Stimulated activated naive CD8-positive, alpha-beta T cell treated with anti-CD3 and anti-CD28 coated beads, Interleukin-15, amount 100 ng/mL, for 72 hours (primary cell): ENCODE measurements at regions not wholly inside any gene's neighbourhood (a gene's known extent, or its start where the extent isn't known, plus 50 kb on each side); places are given as distances from the start of the nearest gene placed in this dataset.

ENCODE experiments used
- ATAC-seq: fragments of 150-1000 bp; cut with Tn5 transposase; 2 replicates; pipeline ENCODE4 v1.10.0; 2021; ENCODE audit warnings: mild to moderate bottlenecking, moderate library complexity
- DNase-seq, 2 donors: peaks; one replicate each; pipeline ENCODE4 v3.0.0; 2021 to 2022
- H3K27ac Mint-ChIP-seq, 2 donors: one replicate each; pipeline ENCODE4 v1.8.0; 2022; ENCODE audit warnings: mild to moderate bottlenecking in 2 of 2, mixed read lengths in 2 of 2, moderate library complexity in 2 of 2
- H3K27me3 Mint-ChIP-seq: one replicate; pipeline ENCODE4 v1.8.0; 2022; ENCODE audit warnings: mixed read lengths
- H3K4me1 Mint-ChIP-seq: one replicate; pipeline ENCODE4 v1.8.0; 2022; ENCODE audit warnings: mild to moderate bottlenecking, mixed read lengths
- H3K4me3 Mint-ChIP-seq, 2 donors: one replicate each; pipeline ENCODE4 v1.8.0; 2022; ENCODE audit warnings: mild to moderate bottlenecking in 2 of 2, mixed read lengths in 2 of 2, moderate library complexity in 1 of 2
- H3K9me3 Mint-ChIP-seq, 2 donors: one replicate each; pipeline ENCODE4 v1.8.0; 2022; ENCODE audit warnings: mixed read lengths in 2 of 2

DNA sequence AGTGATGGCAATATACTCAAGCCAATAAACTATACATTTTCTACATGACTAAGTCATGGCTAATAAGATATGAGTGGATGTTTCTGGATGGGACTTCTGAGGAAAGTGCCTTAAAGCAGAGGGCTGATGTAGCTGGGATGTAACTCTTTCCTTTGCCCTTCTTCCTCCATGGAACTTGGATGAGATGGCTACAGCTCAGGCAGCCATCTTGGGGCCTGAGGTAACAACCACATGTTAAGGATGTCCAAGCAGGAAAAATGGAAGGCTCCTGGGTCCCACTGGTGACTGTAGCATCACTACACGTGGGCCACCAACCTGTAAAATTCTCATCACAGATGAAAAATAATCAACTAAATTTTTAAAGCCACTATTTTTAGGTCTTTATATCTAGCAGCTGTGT is 54.4 kb upstream of the GRIP1 start:
- no peak overlapping the region for H3K27ac Mint-ChIP-seq
- no peak overlapping the region for H3K4me3 Mint-ChIP-seq
- DNase-seq, result no peak
- ATAC-seq, result no peak
- H3K4me1 Mint-ChIP-seq, result peaks cover 17% of the 10 kb centered on the region
- no peaks in the 10 kb centered on the region for H3K27me3 Mint-ChIP-seq
- H3K9me3 Mint-ChIP-seq, result peaks cover 0 to 4% of the 10 kb centered on the region in 2 donors

DNA sequence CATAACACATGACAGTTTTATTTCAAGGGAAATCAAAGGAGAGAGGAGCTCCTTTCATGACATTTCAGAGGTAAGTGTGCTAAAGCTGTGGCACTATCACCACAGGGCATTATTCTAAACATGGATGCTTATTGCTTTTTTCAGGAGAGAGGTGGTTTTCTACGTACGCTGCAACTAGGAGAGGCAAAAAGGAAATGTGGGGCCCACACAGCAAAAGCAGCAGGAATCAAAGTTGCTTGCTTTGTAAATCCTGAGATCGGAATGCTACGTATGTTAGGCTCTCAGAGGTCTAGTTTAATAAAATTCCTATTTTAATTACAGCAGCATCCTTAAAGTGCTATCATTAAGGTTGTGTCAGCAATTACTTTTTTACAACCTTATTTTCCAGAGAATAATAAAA is 55.0 kb upstream of the GRIP1 start:
- no peak overlapping the region for H3K4me3 Mint-ChIP-seq
- DNase-seq, result no peak
- peaks cover 0 to 4% of the 10 kb centered on the region in 2 donors for H3K9me3 Mint-ChIP-seq
- peaks cover 17% of the 10 kb centered on the region for H3K4me1 Mint-ChIP-seq
- no peaks in the 10 kb centered on the region for H3K27me3 Mint-ChIP-seq
- H3K27ac Mint-ChIP-seq, result no peak overlapping the region
- ATAC-seq, result no peak

DNA sequence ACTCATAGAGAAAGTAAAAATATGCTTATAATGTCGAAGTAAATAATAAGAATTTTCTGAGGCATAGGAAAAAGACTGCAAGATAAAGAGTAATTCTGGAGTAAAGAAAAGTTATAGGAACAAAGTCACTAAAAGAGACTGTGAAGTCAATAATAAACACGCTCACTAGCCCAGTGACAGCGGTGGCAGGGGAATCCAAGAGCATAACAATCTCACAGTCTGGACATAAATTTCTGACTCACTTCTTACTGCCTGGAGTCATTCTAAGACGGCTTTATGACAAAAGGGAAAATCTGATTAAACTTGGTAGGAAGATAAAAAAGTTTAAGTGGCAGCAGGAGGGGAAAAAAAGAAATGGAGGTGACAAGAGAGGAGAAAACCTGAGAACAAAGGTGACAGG is 56.4 kb upstream of the GRIP1 start:
- peak; percentile 78 for ATAC-seq
- no peaks in the 10 kb centered on the region for H3K27me3 Mint-ChIP-seq

DNA sequence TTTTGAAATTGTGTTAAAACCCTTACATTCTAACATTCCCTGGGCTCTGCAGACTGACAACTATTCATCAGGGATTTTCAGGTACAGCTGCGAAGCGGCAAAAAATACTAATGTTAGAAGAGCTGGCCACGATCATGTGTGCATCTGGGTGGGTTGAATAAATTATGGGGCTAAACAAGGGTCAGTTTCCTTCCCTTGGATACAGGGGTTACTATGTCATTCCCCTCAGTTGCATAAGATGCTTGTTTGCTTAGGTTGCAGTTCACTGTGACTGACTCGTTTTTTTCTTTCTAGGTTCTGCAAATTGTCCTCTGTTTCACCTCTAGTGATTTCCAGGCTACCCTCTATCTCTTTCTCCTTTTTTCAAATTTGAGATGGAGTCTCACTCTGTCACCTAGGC is 58.1 kb upstream of the GRIP1 start:
- H3K27ac Mint-ChIP-seq, result no peak overlapping the region
- no peak for ATAC-seq
- H3K9me3 Mint-ChIP-seq, result peaks cover 0 to 4% of the 10 kb centered on the region in 2 donors
- H3K4me1 Mint-ChIP-seq, result peaks cover 20% of the 10 kb centered on the region
- H3K4me3 Mint-ChIP-seq, result no peak overlapping the region
- H3K27me3 Mint-ChIP-seq, result no peaks in the 10 kb centered on the region
- no peak for DNase-seq

More for the DNA sequence above, 56.4 kb upstream of the GRIP1 start:
- H3K9me3 Mint-ChIP-seq, result peaks cover 0 to 4% of the 10 kb centered on the region in 2 donors
- H3K4me1 Mint-ChIP-seq, result peaks cover 17% of the 10 kb centered on the region
- no peak overlapping the region for H3K27ac Mint-ChIP-seq
- no peak overlapping the region for H3K4me3 Mint-ChIP-seq
- no peak for DNase-seq

DNA sequence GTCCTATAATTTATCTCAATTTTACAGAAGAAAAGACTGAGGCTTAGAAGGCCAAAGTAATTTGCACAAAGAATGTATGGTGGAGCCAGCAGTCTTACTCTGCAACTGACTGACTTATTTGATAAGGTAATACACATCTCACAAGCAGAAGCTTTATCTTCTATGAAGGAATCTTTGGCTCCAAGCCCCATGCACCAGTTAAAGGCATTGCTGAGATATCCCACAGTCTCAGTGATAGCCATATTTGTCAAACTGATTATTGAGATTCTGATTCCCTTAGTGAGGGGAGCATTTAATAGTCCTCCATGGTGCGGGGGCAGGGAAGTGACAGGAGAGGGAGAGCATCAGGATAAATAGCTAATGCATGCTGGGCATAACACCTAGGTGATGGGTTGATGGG is 60.4 kb upstream of the GRIP1 start:
- Mint-ChIP-seq H3K27ac (no peak overlapping the region), H3K4me1 (peaks cover 30% of the 10 kb centered on the region), H3K9me3 (peaks cover 0 to 4% of the 10 kb centered on the region in 2 donors), H3K27me3 (no peaks in the 10 kb centered on the region), H3K4me3 (no peak overlapping the region)
- no peak for ATAC-seq
- no peak for DNase-seq

DNA sequence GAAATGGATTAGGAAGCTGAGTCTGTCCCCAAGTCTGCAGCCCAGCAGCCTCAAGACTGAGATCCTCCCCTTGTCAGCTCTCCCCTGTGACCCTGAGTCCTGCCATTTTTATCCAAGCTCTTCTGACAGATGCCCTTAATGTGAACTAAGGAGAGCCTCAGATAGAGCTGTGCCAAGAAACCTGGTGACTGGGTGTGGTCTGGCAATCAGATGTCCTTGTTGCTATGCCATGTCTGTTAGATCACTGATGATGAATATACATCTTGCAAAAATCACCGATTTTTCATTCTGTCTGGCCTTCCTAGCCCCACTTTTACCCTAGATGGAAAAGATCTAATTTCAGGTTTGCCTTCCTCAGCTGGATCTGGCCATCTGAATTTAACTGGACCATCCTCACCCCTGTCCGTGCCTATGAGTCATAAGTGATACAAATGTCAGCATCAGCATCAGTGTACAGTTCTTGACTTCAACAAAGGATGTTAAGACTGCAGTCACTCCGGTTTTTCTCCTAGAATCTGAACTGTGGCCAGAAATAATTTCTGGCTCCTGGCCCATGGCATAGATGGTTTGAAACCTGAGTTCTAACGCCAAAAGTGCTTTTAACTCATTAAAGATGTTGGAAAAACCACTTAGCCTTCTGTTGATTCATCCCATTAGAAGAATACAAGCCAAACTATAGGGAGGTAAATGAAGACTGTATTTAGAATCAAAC is 61.2 kb upstream of the GRIP1 start:
- DNase-seq, result no peak
- H3K9me3 Mint-ChIP-seq, result peaks cover 0 to 4% of the 10 kb centered on the region in 2 donors
- H3K4me1 Mint-ChIP-seq, result peaks cover 26% of the 10 kb centered on the region
- no peak overlapping the region for H3K27ac Mint-ChIP-seq
- ATAC-seq, result no peak
- H3K27me3 Mint-ChIP-seq, result no peaks in the 10 kb centered on the region
- no peak overlapping the region for H3K4me3 Mint-ChIP-seq

DNA sequence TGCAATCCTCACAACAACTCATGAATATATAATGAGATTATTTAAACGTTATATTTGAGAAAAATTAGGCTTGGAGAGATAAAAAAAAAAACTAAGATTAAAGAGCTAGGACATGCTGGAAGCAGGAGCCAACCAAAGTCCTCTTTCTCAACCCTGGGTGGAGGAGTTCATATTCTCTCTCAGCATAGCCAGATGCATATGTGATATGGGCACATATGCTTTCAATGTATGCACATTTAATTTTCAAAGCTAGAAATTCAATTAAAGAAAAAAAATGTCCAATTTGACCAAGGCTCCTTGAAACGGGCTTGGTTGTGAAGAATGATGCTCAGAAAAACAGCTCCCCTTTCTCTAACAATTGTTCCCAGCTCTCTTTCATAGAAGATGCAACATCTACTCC is 61.9 kb upstream of the GRIP1 start:
- H3K27me3 Mint-ChIP-seq, result no peaks in the 10 kb centered on the region
- no peak overlapping the region for H3K4me3 Mint-ChIP-seq
- H3K9me3 Mint-ChIP-seq, result peaks cover 0 to 4% of the 10 kb centered on the region in 2 donors
- no peak overlapping the region for H3K27ac Mint-ChIP-seq
- ATAC-seq (no peak), DNase-seq (no peak)
- peaks cover 19% of the 10 kb centered on the region for H3K4me1 Mint-ChIP-seq

DNA sequence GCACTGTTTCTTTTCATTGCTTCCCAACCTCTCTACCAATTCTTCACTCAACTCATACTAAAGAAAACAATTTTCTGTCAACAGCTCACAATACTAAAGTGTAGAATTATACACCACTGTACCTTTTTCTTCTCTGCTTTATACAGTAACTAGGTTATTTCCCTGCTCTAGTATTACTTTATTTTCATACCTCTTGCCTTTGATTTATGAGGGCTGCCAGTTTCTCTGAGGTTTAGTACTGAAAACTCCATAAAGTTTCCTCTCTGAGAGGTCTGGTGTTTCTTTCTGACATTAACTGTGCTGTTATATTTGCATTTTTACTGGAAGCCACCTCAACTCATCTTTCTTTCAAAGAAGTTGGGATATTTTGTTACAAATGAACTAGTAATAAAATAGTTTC is 63.0 kb upstream of the GRIP1 start:
- peak overlapping the region in 1 of 2 donors; percentile 49 for H3K4me3 Mint-ChIP-seq
- H3K9me3 Mint-ChIP-seq, result peaks cover 0 to 4% of the 10 kb centered on the region in 2 donors
- DNase-seq (no peak), ATAC-seq (peak; percentile 70)
- H3K27me3 Mint-ChIP-seq, result no peaks in the 10 kb centered on the region
- H3K27ac Mint-ChIP-seq, result peak overlapping the region in 1 of 2 donors; percentile 50
- H3K4me1 Mint-ChIP-seq, result peaks cover 19% of the 10 kb centered on the region

DNA sequence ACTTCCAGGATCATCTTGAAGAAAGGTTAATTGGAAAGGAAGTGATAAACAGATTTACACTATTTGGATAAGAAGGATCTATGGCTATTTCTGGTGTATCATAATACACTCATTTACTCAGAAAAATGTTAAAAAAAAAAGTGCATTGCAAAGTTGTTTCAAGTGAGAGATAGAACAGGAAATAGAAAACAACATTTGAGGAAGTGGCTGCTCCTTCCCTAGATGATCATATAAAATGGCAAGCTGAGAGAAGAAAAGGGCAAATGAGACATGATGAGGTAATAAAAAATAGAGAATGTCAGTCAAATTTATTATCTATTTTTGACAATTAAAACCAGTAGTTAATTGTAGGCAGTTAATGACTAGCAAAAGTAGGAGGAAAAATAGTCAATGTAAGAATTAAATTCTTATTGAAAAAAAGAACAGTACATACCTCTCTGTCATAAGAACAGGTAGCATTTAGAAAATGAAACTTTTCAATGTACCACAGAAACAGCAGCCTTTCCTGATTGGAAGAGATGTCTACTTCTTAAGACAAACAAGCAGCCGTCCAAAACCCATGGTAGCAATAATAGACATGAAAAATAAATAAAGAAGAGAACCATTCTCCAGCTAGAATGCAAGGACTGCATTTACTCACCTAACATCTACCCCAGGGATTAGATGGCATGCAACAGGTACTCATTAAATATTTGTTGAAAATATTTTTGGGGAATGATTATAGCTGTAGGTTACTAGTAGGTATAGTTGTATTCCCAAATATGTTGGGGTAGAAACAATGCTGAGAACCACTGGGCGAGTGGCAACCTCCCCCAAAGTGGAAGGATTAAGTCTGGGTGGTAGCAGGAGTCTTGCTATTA is 63.9 kb upstream of the GRIP1 start:
- no peaks in the 10 kb centered on the region for H3K27me3 Mint-ChIP-seq
- no peak for ATAC-seq
- peaks cover 19% of the 10 kb centered on the region for H3K4me1 Mint-ChIP-seq
- H3K9me3 Mint-ChIP-seq, result peaks cover 0 to 2% of the 10 kb centered on the region in 2 donors
- no peak for DNase-seq
- peak overlapping the region; percentile 29 to 49 for H3K4me3 Mint-ChIP-seq
- peak overlapping the region in 1 of 2 donors; percentile 72 for H3K27ac Mint-ChIP-seq

DNA sequence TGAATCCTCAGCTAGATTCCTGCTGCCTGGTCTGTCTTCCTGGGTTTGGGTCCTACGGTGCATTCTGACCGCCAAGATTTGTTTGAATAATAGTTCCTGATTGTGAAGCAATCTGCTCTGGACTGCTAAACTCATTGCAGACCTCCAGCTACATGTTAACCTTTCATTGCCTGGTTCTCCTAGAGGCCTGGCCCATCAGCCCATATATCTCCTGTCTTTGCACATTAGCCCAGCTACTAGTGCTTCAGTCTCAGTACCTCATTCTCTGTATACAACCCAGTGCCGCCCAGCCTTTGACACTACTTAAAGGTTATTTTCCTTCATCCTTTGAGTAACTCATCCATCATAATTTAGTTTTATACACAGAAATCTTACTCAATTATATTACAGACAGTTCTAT is 65.6 kb upstream of the GRIP1 start:
- DNase-seq (no peak), ATAC-seq (no peak)
- Mint-ChIP-seq H3K27ac (no peak overlapping the region), H3K27me3 (no peaks in the 10 kb centered on the region), H3K4me3 (no peak overlapping the region), H3K4me1 (peaks cover 19% of the 10 kb centered on the region), H3K9me3 (no peaks in the 10 kb centered on the region)

DNA sequence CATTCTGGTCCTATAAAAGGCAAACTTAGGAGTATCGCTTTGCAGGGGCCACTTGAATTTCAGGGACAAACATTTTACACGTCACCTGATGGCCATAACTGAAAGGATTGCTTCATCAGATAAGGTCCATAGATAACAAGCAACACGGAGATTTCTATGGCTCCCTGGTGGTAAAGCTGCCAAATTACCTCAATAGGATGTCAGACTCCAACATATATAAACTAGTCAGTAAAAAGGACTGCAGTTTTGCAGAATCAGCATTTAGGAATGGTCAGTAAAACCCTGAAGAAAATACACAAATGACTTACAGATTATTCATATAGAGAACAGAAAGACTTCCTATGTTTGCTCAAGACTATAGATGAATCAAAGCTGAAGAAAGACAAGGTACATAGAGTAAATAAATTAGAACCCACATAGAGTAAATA is 66.1 kb upstream of the GRIP1 start:
- H3K9me3 Mint-ChIP-seq, result no peaks in the 10 kb centered on the region
- DNase-seq, result no peak
- H3K4me3 Mint-ChIP-seq, result no peak overlapping the region
- no peaks in the 10 kb centered on the region for H3K27me3 Mint-ChIP-seq
- no peak overlapping the region for H3K27ac Mint-ChIP-seq
- no peak for ATAC-seq
- H3K4me1 Mint-ChIP-seq, result peaks cover 19% of the 10 kb centered on the region

DNA sequence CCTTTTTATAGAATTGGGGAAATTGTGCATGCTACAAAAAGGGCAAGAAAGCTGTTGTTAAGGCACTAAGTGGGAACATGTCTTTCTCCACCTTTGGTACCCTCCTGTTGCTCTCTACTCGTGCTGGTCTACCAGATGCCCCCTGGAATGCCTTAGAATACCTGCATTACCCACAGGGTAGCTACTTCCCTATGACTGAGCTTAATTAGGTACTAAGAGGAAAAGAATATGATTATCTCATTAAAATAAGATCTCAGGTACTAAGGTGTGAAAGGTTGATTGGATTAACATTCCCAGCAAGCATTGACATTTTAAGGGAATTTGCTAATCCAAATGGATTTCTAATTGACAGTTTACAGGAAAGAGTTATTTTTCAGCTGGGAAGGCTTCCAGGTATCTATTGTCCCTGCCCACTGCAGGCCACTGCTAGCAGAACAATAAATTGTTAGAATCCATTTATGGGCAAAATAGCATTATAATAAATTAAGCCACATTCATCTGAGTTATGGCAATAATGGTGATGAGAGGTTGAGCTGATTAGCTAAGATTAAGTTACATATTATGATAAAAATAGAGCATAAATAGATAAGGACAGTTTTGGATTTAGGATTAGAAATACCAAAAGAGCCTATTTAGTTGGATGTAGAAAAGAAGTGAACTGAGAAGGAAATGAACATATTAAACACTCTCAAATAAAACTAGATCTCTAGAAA is 67.8 kb upstream of the GRIP1 start:
- Mint-ChIP-seq H3K9me3 (no peaks in the 10 kb centered on the region), H3K4me3 (no peak overlapping the region), H3K27ac (no peak overlapping the region), H3K27me3 (no peaks in the 10 kb centered on the region), H3K4me1 (peaks cover 19% of the 10 kb centered on the region)
- no peak for ATAC-seq
- no peak for DNase-seq

DNA sequence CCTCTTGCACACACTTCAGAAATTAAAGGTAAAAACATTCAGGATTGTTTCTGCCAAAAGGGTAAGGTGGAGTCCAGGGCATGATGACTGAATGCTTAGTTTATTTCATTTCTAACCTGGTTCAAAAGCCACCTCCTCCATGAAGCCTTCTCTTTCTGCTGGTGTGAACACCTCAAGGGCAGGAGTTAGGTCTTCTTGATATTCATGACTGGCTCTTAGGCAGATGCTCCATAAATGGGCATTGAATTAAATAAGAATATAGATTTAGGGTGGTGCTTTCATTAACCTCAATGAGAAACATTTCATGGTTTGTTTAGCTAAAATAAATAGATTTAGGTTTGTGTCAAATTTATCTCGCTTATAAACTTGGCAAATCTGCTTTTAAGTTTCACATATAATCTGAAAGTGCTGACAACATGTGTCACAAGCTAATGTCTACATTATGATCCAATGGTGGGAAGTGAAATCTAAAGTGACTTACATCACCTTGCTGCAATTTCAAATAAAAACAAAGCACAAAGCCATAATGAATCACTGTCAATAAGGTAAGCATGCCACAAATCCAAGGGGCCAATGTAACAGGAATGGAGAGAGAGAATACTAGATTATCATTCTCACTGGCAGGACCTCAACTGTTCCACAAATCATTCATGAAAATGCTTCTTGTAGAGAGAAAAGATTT is 72.7 kb upstream of the GRIP1 start:
- ATAC-seq (no peak), DNase-seq (no peak)
- no peak overlapping the region for H3K4me3 Mint-ChIP-seq
- H3K4me1 Mint-ChIP-seq, result peaks cover 10% of the 10 kb centered on the region
- H3K9me3 Mint-ChIP-seq, result no peaks in the 10 kb centered on the region
- H3K27ac Mint-ChIP-seq, result no peak overlapping the region
- H3K27me3 Mint-ChIP-seq, result no peaks in the 10 kb centered on the region

DNA sequence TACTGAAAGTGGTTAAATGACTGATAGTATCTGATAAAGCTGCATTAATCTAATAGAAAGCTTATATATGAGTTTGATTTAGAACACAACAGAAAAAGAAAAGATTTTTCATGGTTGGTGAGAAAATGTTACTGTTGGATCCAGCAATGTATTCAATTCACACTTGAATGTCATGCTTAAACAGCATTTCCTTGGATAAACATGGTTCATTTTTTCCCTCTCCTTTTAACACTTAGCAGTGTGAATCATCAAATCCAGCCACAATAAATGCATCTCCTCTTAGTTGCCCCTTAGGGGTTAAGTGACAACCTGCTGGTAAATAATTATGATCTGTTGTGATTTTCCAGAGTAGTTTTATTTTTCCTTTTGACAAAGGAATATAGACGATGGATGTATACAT is 74.9 kb upstream of the GRIP1 start:
- no peaks in the 10 kb centered on the region for H3K27me3 Mint-ChIP-seq

DNA sequence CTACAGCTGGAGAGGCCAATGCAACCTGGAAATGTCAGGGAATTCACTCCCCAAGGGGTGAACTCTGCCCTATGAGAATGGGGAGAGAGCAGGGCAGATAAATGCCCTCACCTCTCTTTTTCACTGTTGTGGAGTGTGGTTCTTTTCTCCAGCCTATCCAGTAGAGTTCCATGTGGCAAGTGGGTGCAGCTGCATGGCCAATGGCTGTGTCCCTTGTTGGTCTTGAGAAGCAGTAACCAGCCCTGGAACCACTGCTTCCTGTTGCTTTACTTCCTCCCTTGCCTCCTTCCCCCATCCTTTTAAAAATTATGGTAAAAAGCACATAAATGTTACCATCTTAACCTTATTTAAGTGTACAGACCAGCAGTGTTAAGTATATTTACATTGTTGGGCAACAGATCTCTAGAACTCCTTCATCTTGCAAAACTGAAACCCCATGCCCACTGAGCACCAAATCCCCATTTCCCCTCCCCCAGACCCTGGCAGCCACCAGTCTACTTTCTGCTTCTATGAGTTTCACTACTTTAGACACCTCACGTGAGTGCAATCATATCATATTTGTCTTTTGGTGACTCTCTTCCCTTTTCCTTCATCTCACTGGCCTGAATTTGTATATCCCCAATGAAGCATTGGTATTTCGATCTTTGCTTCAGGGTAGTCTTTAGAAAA is 77.0 kb upstream of the GRIP1 start:
- peak; percentile 67 for ATAC-seq
- peaks cover 10% of the 10 kb centered on the region for H3K4me1 Mint-ChIP-seq
- H3K27ac Mint-ChIP-seq, result peak overlapping the region in 1 of 2 donors; percentile 72
- H3K27me3 Mint-ChIP-seq, result no peaks in the 10 kb centered on the region
- DNase-seq, result no peak
- peaks cover 0 to 12% of the 10 kb centered on the region in 2 donors for H3K9me3 Mint-ChIP-seq
- peak overlapping the region; percentile 20 to 31 for H3K4me3 Mint-ChIP-seq

More for the DNA sequence above, 74.9 kb upstream of the GRIP1 start:
- Mint-ChIP-seq H3K4me3 (no peak overlapping the region), H3K9me3 (no peaks in the 10 kb centered on the region), H3K4me1 (peaks cover 10% of the 10 kb centered on the region), H3K27ac (no peak overlapping the region)
- ATAC-seq, result no peak
- no peak for DNase-seq
